Stimulated activated CD8-positive, alpha-beta memory T cell treated with anti-CD3 and anti-CD28 coated beads, Interleukin-2, amount 100 ng/mL, for 48 hours (primary cell): ENCODE measurements at regions not wholly inside any gene's neighbourhood (a gene's known extent, or its start where the extent isn't known, plus 50 kb on each side); places are given as distances from the start of the nearest gene placed in this dataset.

Source experiments
- DNase-seq, 2 donors: peaks; one replicate each; pipeline ENCODE4 v3.0.0-alpha.2; 2020; ENCODE audit warnings: low read depth in 2 of 2

- DNase-seq = no peak
Observed at GRCh38 chr16:79497606-79498350, 102.8 kb downstream of the MAF start.

- no peak for DNase-seq
Observed at GRCh38 chr16:79493911-79494310, 106.6 kb downstream of the MAF start.

GRCh38 chr16:79492036-79492435 is 108.5 kb downstream of the MAF start:
- no peak for DNase-seq

GRCh38 chr16:79485020-79485419 is 115.5 kb downstream of the MAF start:
- no peak for DNase-seq

- DNase-seq = no peak
Observed at GRCh38 chr16:79484237-79484636, 116.3 kb downstream of the MAF start.

GRCh38 chr16:79483336-79483735 is 117.2 kb downstream of the MAF start:
- DNase-seq = no peak

- no peak for DNase-seq
Observed at GRCh38 chr16:79482011-79482410, 118.5 kb downstream of the MAF start.

GRCh38 chr16:79480929-79481328 is 119.6 kb downstream of the MAF start:
- no peak for DNase-seq

GRCh38 chr16:79480056-79480455 is 120.5 kb downstream of the MAF start:
- DNase-seq = no peak

GRCh38 chr16:79476580-79476979 is 124.0 kb downstream of the MAF start:
- no peak for DNase-seq

- no peak for DNase-seq
Observed at GRCh38 chr16:79475841-79476240, 124.7 kb downstream of the MAF start.

- DNase-seq = no peak
Observed at GRCh38 chr16:79473456-79473855, 127.1 kb downstream of the MAF start.

- DNase-seq = no peak
Observed at GRCh38 chr16:79472426-79472825, 128.1 kb downstream of the MAF start.

- DNase-seq = no peak
Observed at GRCh38 chr16:79469999-79470398, 130.5 kb downstream of the MAF start.

GRCh38 chr16:79468631-79469030 is 131.9 kb downstream of the MAF start:
- no peak for DNase-seq

- DNase-seq = no peak
Observed at GRCh38 chr16:79468121-79468552, 132.4 kb downstream of the MAF start.

GRCh38 chr16:79466111-79466510 is 134.4 kb downstream of the MAF start:
- no peak for DNase-seq

- DNase-seq = no peak
Observed at GRCh38 chr16:79463841-79464240, 136.7 kb downstream of the MAF start.

- DNase-seq = no peak
Observed at GRCh38 chr16:79456036-79456435, 144.5 kb downstream of the MAF start.

GRCh38 chr16:79452671-79453070 is 147.9 kb downstream of the MAF start:
- no peak for DNase-seq

GRCh38 chr16:79451196-79451816 is 149.2 kb downstream of the MAF start:
- DNase-seq = no peak

GRCh38 chr16:79449900-79450299 is 150.6 kb downstream of the MAF start:
- DNase-seq = no peak

- DNase-seq = no peak
Observed at GRCh38 chr16:79449067-79449769, 151.3 kb downstream of the MAF start.
